Gastroesophageal sphincter (tissue), 4 donors: ENCODE measurements at regions not wholly inside any gene's neighbourhood (a gene's known extent, or its start where the extent isn't known, plus 50 kb on each side); places are given as distances from the start of the nearest gene placed in this dataset.

Experiments
- ATAC-seq: fragments of 150-250 bp; one replicate; pipeline ENCODE4 v1.9.1; 2016; ENCODE audit warnings: mild to moderate bottlenecking, moderate library complexity
- H3K27ac ChIP-seq, 4 donors: fragments of 200-600 bp; sonication (generic) in 3 of 4; 1 replicate in 3 of 4; 2 replicates in 1 of 4; pipeline ENCODE4 v1.5.1; 2016 to 2019
- H3K27me3 ChIP-seq: fragments of 200-600 bp; sonication (generic); one replicate; pipeline ENCODE4 v1.5.1; 2019
- H3K36me3 ChIP-seq, 2 donors: fragments of 200-600 bp; sonication (generic); one replicate each; pipeline ENCODE4 v1.5.1; 2019; ENCODE audit warnings: control low read depth in 1 of 2
- H3K4me1 ChIP-seq, 3 donors: fragments of 200-600 bp; sonication (generic); 1 replicate in 2 of 3; 2 replicates in 1 of 3; pipeline ENCODE4 v1.5.1; 2016 to 2019; ENCODE audit warnings: control low read depth in 2 of 3
- H3K4me3 ChIP-seq, 2 donors: fragments of 200-600 bp; sonication (generic); one replicate each; pipeline ENCODE4 v1.5.1; 2019; ENCODE audit warnings: mild to moderate bottlenecking in 1 of 2, moderate library complexity in 1 of 2
- H3K9me3 ChIP-seq, 3 donors: fragments of 200-600 bp; sonication (generic); one replicate each; pipeline ENCODE4 v1.5.1; 2017 to 2019; ENCODE audit warnings: control low read depth in 2 of 3
- EP300 ChIP-seq: sonication (generic); formaldehyde crosslinking; IDR thresholded peaks from one replicate; pipeline ENCODE4 v1.6.1; 2017; ENCODE audit warnings: antibody characterized with exemption, mild to moderate bottlenecking
- POLR2A ChIP-seq, 2 donors: fragments of 450-650 bp; IDR thresholded peaks; one replicate each; pipeline ENCODE4 v1.6.1; 2017; ENCODE audit warnings: antibody characterized with exemption in 2 of 2, mild to moderate bottlenecking in 2 of 2, moderate library complexity in 1 of 2
- POLR2AphosphoS5 ChIP-seq: sonication (generic); formaldehyde crosslinking; IDR thresholded peaks from one replicate; pipeline ENCODE4 v1.6.1; 2017; ENCODE audit warnings: antibody characterized with exemption
- WGBS, 2 donors: methylation state at CpG; one replicate each; pipeline ENCODE4 v1.1.5; 2018; ENCODE audit warnings: low coverage in 1 of 2; 5-methylcytosine and 5-hydroxymethylcytosine counted together
- TF ChIP-seq, protein P1 (sequence below), 4 experiments: fragments of 200-600 bp in 2 of 4; fragments of 450-650 bp in 2 of 4; sonication (generic) in 1 of 4; IDR thresholded peaks; one replicate each; pipeline ENCODE4 v1.5.1; 2017 to 2019; ENCODE audit warnings: antibody characterized with exemption in 4 of 4, mild to moderate bottlenecking in 2 of 4, moderate library complexity in 2 of 4

- H3K27ac ChIP-seq, result no peak overlapping the region
- H3K27me3 ChIP-seq, result no peaks in the 10 kb centered on the region
- TF ChIP-seq, protein P1, sequence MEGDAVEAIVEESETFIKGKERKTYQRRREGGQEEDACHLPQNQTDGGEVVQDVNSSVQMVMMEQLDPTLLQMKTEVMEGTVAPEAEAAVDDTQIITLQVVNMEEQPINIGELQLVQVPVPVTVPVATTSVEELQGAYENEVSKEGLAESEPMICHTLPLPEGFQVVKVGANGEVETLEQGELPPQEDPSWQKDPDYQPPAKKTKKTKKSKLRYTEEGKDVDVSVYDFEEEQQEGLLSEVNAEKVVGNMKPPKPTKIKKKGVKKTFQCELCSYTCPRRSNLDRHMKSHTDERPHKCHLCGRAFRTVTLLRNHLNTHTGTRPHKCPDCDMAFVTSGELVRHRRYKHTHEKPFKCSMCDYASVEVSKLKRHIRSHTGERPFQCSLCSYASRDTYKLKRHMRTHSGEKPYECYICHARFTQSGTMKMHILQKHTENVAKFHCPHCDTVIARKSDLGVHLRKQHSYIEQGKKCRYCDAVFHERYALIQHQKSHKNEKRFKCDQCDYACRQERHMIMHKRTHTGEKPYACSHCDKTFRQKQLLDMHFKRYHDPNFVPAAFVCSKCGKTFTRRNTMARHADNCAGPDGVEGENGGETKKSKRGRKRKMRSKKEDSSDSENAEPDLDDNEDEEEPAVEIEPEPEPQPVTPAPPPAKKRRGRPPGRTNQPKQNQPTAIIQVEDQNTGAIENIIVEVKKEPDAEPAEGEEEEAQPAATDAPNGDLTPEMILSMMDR (IDR thresholded peaks at IDR 0.05), result peak in 1 of 4 experiments; percentile 25
- TF ChIP-seq EP300 (no peak), POLR2AphosphoS5 (no peak), POLR2A (IDR thresholded peaks at IDR 0.05) (no peak)
- H3K4me1 ChIP-seq, result no peaks in the 10 kb centered on the region
- no peak for ATAC-seq
- H3K9me3 ChIP-seq, result no peaks in the 10 kb centered on the region
- WGBS, 2 donors, result 42 to 57% methylated on average over 3 to 5 of the region's 7 CpGs
- no peaks in the 10 kb centered on the region for H3K36me3 ChIP-seq
- H3K4me3 ChIP-seq, result no peak overlapping the region
These were observed 566.4 kb downstream of the METTL15 start for GRCh38 chr11:28674433-28675103.

DNA sequence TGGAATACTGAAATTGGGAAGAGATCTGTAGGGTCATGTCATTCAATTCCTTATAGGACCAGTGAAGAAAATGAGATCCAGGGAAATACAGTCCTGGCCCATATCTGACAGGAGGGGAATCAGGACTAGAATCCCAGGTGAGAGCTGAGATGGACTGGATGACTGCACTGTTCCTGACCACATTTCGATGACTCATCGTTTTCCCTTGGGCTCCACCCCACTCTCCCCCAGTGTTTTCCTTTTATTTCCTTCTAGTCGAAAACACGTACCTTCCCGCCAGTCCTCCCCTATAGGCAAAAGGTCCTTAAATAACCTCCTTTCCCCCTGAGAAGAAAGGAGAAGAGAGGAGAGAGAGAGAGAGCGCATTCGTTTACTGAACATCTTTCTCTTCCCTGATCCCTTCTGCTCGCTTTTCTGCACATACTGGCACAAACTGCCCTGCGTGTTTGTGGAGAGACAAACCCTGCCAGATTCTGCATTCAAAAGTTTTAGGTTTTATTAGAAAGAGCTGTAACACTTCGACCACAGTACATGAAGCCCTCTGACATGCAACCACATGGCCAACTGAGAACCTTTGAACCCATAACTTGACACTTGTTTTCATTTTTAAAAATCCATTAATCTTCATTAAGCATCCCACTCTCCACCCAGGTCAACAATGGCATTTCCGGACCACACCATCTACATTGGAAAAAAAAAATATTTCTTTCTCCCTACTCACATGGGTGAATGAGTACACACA, 565.7 kb downstream of the METTL15 start:
- Histone ChIP-seq H3K4me3 (no peak overlapping the region), H3K4me1 (no peaks in the 10 kb centered on the region), H3K27me3 (no peaks in the 10 kb centered on the region), H3K27ac (no peak overlapping the region), H3K36me3 (no peaks in the 10 kb centered on the region), H3K9me3 (no peaks in the 10 kb centered on the region)
- no peak for ATAC-seq
- WGBS, 2 donors, result 75 to 78% methylated on average over 6 to 10 of the region's 11 CpGs
- TF ChIP-seq POLR2AphosphoS5 (no peak), EP300 (no peak), POLR2A (IDR thresholded peaks at IDR 0.05) (no peak)
- TF ChIP-seq, protein P1 (IDR thresholded peaks at IDR 0.05), result no peak

GRCh38 chr11:28671274-28671673, 563.1 kb downstream of the METTL15 start:
- Histone ChIP-seq H3K27me3 (no peaks in the 10 kb centered on the region), H3K4me1 (no peaks in the 10 kb centered on the region), H3K36me3 (no peaks in the 10 kb centered on the region), H3K9me3 (no peaks in the 10 kb centered on the region), H3K4me3 (no peak overlapping the region), H3K27ac (no peak overlapping the region)
- WGBS, 2 donors, result 47 to 63% methylated on average over 4 of the region's 4 CpGs
- TF ChIP-seq POLR2A (IDR thresholded peaks at IDR 0.05) (no peak), EP300 (no peak), POLR2AphosphoS5 (no peak)
- TF ChIP-seq, protein P1 (IDR thresholded peaks at IDR 0.05), result no peak
- ATAC-seq, result no peak

DNA sequence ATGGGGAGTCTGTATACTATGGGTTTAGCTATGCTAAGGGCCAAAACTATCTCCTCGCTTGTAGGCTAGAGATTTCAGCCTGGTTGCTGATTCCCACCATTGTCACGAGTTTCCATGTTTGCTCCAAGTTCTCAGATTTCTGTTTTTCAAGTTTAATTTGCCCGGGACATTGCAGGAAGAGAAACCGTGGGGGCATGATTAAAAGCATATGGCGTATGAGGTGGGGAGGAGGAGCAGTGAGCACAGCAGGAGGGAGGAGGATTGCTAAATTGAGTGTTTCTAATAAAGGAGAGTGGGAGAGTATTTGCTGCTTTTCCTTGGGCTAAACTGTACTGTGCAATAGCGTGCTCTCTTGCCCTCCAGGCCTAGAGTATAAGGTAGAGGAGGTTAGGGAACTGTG, 558.4 kb downstream of the METTL15 start:
- H3K36me3 ChIP-seq, result no peaks in the 10 kb centered on the region
- ATAC-seq, result no peak
- H3K4me1 ChIP-seq, result no peaks in the 10 kb centered on the region
- WGBS, 2 donors, result 88 to 92% methylated on average over 5 to 6 of the region's 6 CpGs
- no peak overlapping the region for H3K27ac ChIP-seq
- H3K4me3 ChIP-seq, result no peak overlapping the region
- no peaks in the 10 kb centered on the region for H3K27me3 ChIP-seq
- TF ChIP-seq POLR2A (IDR thresholded peaks at IDR 0.05), result no peak
- no peaks in the 10 kb centered on the region for H3K9me3 ChIP-seq

DNA sequence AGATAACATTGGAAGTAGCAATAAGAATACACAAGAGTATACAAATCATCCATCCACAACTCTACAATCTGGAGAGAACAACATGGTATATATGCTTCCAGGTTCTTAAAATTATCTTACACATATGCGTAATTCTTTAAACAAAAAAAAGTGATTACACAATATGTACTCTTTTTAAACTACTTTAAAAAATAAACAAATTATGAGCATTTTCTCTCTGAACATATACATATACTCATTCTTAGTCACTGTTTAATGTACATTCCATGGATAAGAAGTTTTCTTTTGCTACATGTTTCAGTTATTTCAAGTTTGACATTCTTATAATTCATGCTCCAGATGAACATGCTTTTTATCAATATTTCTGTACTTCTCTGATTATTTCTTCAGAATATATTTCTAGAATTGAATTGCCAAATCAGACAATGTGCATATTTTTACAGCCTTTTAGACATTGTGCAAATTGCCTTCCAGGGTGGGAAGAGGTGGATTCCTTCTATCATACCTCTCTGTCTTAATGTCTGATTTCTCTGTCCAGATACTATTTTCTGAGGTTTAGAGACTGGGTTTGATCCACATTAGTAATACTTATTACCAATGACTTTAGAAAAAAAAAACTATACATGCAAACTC, 551.6 kb downstream of the METTL15 start:
- ATAC-seq, result no peak
- TF ChIP-seq EP300 (no peak), POLR2A (IDR thresholded peaks at IDR 0.05) (no peak), POLR2AphosphoS5 (no peak)
- TF ChIP-seq, protein P1 (IDR thresholded peaks at IDR 0.05), result no peak
- WGBS, 2 donors, result 83 to 100% methylated on average over 1 of the region's 1 CpG
- Histone ChIP-seq H3K9me3 (no peaks in the 10 kb centered on the region), H3K36me3 (no peaks in the 10 kb centered on the region), H3K4me1 (no peaks in the 10 kb centered on the region), H3K27me3 (no peaks in the 10 kb centered on the region), H3K4me3 (no peak overlapping the region), H3K27ac (no peak overlapping the region)
